NOMO-1 treated with DMSO at 0.1 percent for 48 hours (cell line): ENCODE measurements at regions not wholly inside any gene's neighbourhood (a gene's known extent, or its start where the extent isn't known, plus 50 kb on each side); places are given as distances from the start of the nearest gene placed in this dataset.
A peak's percentile ranks its signal among the peaks of the same experiment; 100 is the strongest.
"Not testable (repeated sequence)": the region's sequence is repeated elsewhere in the genome, so short reads cannot be mapped to it uniquely, and the experiment has no call there.

ENCODE experiments used
- DNase-seq: peaks from one replicate; lab custom pipeline; 2025; ENCODE audit not compliant: unreplicated experiment; lab: John Stamatoyannopoulos, UW

GRCh38 chr9:102740578-102740977 is 254.6 kb upstream of the CYLC2 start:
- no peak for DNase-seq

- DNase-seq, result no peak
Measured at GRCh38 chr9:102728946-102729345, 266.2 kb upstream of the CYLC2 start.

- no peak for DNase-seq
Measured at GRCh38 chr9:102714184-102714583, 280.9 kb upstream of the CYLC2 start.

GRCh38 chr9:102712910-102713309 is 282.2 kb upstream of the CYLC2 start:
- not testable (repeated sequence) for DNase-seq

GRCh38 chr9:102700936-102701335 is 294.2 kb upstream of the CYLC2 start:
- DNase-seq, result peak; percentile 3

- no peak for DNase-seq
Measured at GRCh38 chr9:102669220-102669619, 325.9 kb upstream of the CYLC2 start.

GRCh38 chr9:102652471-102652870 is 342.7 kb upstream of the CYLC2 start:
- no peak for DNase-seq

GRCh38 chr9:102650896-102651295 is 344.2 kb upstream of the CYLC2 start:
- DNase-seq, result no peak

- no peak for DNase-seq
Measured at GRCh38 chr9:102642651-102643050, 352.5 kb upstream of the CYLC2 start.

- peak; percentile 2 for DNase-seq
Measured at GRCh38 chr9:102631559-102631958, 363.6 kb upstream of the CYLC2 start.

GRCh38 chr9:102609461-102609860 is 385.7 kb upstream of the CYLC2 start:
- no peak for DNase-seq

GRCh38 chr9:102603198-102604195 is 391.6 kb upstream of the CYLC2 start:
- not testable (repeated sequence) for DNase-seq

- no peak for DNase-seq
Measured at GRCh38 chr9:102594241-102594640, 400.9 kb upstream of the CYLC2 start.

GRCh38 chr9:102587281-102587680 is 407.9 kb upstream of the CYLC2 start:
- DNase-seq, result no peak

GRCh38 chr9:102569436-102569835 is 425.7 kb upstream of the CYLC2 start:
- DNase-seq, result no peak

GRCh38 chr9:102551346-102551745 is 443.8 kb upstream of the CYLC2 start:
- no peak for DNase-seq

GRCh38 chr9:102550886-102551285 is 444.2 kb upstream of the CYLC2 start:
- DNase-seq, result no peak

- DNase-seq, result no peak
Measured at GRCh38 chr9:102550266-102550665, 444.9 kb upstream of the CYLC2 start.

- DNase-seq, result no peak
Measured at GRCh38 chr9:102534031-102534430, 461.1 kb upstream of the CYLC2 start.

- DNase-seq, result no peak
Measured at GRCh38 chr9:102521097-102521755, 473.9 kb upstream of the CYLC2 start.

GRCh38 chr9:102519423-102519822 is 475.7 kb upstream of the CYLC2 start:
- no peak for DNase-seq

- no peak for DNase-seq
Measured at GRCh38 chr9:102518324-102518723, 476.8 kb upstream of the CYLC2 start.
